HG03469 (cell line): ENCODE measurements at regions not wholly inside any gene's neighbourhood (a gene's known extent, or its start where the extent isn't known, plus 50 kb on each side); places are given as distances from the start of the nearest gene placed in this dataset.

Experiments
- ATAC-seq: cut with Tn5 transposase; IDR thresholded peaks from one replicate; pipeline ENCODE4 v1.9.1; 2021; ENCODE audit warnings: mild to moderate bottlenecking, moderate library complexity, moderate number of reproducible peaks; ENCODE audit not compliant: unreplicated experiment

GRCh38 chr9:19946441-19947109 lies 157.7 kb upstream of the SLC24A2 start:
- no peak for ATAC-seq

GRCh38 chr9:19941874-19942273 lies 153.0 kb upstream of the SLC24A2 start:
- ATAC-seq: no peak

- ATAC-seq: no peak
Measured at GRCh38 chr9:19940811-19941535, 152.1 kb upstream of the SLC24A2 start.

- ATAC-seq: no peak
Measured at GRCh38 chr9:19939734-19940278, 151.0 kb upstream of the SLC24A2 start.

GRCh38 chr9:19938990-19939733 lies 150.3 kb upstream of the SLC24A2 start:
- ATAC-seq: no peak

- no peak for ATAC-seq
Measured at GRCh38 chr9:19937121-19937520, 148.3 kb upstream of the SLC24A2 start.

GRCh38 chr9:19936598-19936997 lies 147.8 kb upstream of the SLC24A2 start:
- no peak for ATAC-seq

GRCh38 chr9:19935422-19935821 lies 146.6 kb upstream of the SLC24A2 start:
- ATAC-seq: no peak

GRCh38 chr9:19934301-19934871 lies 145.5 kb upstream of the SLC24A2 start:
- ATAC-seq: no peak

- ATAC-seq: no peak
Measured at GRCh38 chr9:19931098-19931890, 142.5 kb upstream of the SLC24A2 start.

GRCh38 chr9:19927560-19927959 lies 138.7 kb upstream of the SLC24A2 start:
- no peak for ATAC-seq

GRCh38 chr9:19926774-19927173 lies 137.9 kb upstream of the SLC24A2 start:
- no peak for ATAC-seq

GRCh38 chr9:19925674-19926503 lies 137.1 kb upstream of the SLC24A2 start:
- peak; percentile 81 for ATAC-seq

GRCh38 chr9:19924080-19924479 lies 135.2 kb upstream of the SLC24A2 start:
- no peak for ATAC-seq

GRCh38 chr9:19922476-19923118 lies 133.8 kb upstream of the SLC24A2 start:
- no peak for ATAC-seq

- no peak for ATAC-seq
Measured at GRCh38 chr9:19920401-19920800, 131.6 kb upstream of the SLC24A2 start.

- ATAC-seq: no peak
Measured at GRCh38 chr9:19918630-19919029, 129.8 kb upstream of the SLC24A2 start.

- no peak for ATAC-seq
Measured at GRCh38 chr9:19914044-19914443, 125.2 kb upstream of the SLC24A2 start.

GRCh38 chr9:19913151-19913550 lies 124.3 kb upstream of the SLC24A2 start:
- no peak for ATAC-seq
